IMR-90 (cell line): ENCODE measurements at regions not wholly inside any gene's neighbourhood (a gene's known extent, or its start where the extent isn't known, plus 50 kb on each side); places are given as distances from the start of the nearest gene placed in this dataset.

ENCODE experiments used
- POLR2A ChIP-seq: IDR thresholded peaks from 2 replicates; pipeline ENCODE4 v1.6.1; 2012; ENCODE audit warnings: mild to moderate bottlenecking, low read depth, low read length
- RFX5 ChIP-seq: IDR thresholded peaks from 2 replicates; pipeline ENCODE4 v1.8.0; 2012; ENCODE audit warnings: low read depth, mild to moderate bottlenecking, low read length, moderate library complexity
- SMC3 ChIP-seq: fragments of 150-350 bp; IDR thresholded peaks from 2 replicates; pipeline ENCODE4 v1.6.1; 2016; ENCODE audit warnings: low read depth, mild to moderate bottlenecking, antibody characterized with exemption, low read length, moderate library complexity

DNA sequence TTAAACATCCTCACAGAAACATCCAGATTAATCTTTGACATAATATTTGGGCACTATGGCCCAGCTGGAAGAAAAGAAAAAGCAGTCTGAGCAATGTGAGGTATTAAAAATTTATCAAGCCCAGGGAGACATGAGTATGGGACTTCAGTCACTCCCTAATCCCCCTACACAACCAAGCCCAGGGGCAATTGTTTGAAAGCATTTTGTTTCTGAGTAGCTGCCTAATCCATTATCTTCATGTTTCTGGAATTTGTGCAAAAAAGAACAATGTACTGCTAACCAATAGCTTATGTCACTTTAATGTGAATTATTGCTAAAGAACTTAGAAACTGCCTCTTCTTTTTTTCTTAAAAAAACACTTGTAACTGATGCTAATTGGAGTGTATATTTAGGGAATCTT is 360.7 kb downstream of the TEX13C start:
- TF ChIP-seq POLR2A = no peak
- no peak for TF ChIP-seq RFX5
- TF ChIP-seq SMC3 = no peak
